K562 (cell line): ENCODE measurements at regions not wholly inside any gene's neighbourhood (a gene's known extent, or its start where the extent isn't known, plus 50 kb on each side); places are given as distances from the start of the nearest gene placed in this dataset.
A peak's percentile ranks its signal among the peaks of the same experiment; 100 is the strongest.
"Not testable (repeated sequence)": the region's sequence is repeated elsewhere in the genome, so short reads cannot be mapped to it uniquely, and the experiment has no call there.

Experiments
- ATAC-seq: fragments of 200-7000 bp; cut with Tn5 transposase; 3 replicates; pipeline ENCODE4 v1.9.1; 2020; ENCODE audit warnings: moderate library complexity
- BruUV-seq: library from RNA; stranded (reverse); fragments of 400-500 nt; replicated peaks from 2 replicates; lab custom pipeline; 2021; lab: Mats Ljungman, UMichigan
- CTCF ChIA-PET: fragments of 300-600 bp; formaldehyde crosslinking; extraction: SDS; loops from one replicate; lab custom pipeline; 2021; ENCODE audit warnings: low intra/inter-chr PET ratio; lab: Yijun Ruan, JAX
- POLR2A ChIA-PET: fragments of 300-600, 350-650 bp; sonication (Branson Sonifier 250); formaldehyde crosslinking; extraction: SDS; loops from one replicate; lab custom pipeline; 2021; ENCODE audit warnings: antibody characterized with exemption, inconsistent platforms; lab: Yijun Ruan, JAX
- DNase-seq, 4 experiments: peaks; one replicate each; pipeline versions ENCODE4 v3.0.0 to v3.0.0-alpha.2; 2011 to 2018; ENCODE audit warnings: low spot score in 3 of 4, mixed read lengths in 3 of 4; ENCODE audit errors: extremely low read depth in 1 of 4
- FAIRE-seq: peaks from 2 replicates; lab custom pipeline; 2011; peaks lifted over from hg19 to GRCh38; lab: Jason Lieb, UNC
- H2AFZ ChIP-seq: 2 replicates; pipeline ENCODE4 v1.6.0; 2011; ENCODE audit warnings: low read depth, low read length, control low read depth, inconsistent platforms
- H3K27ac ChIP-seq: fragments of 200-600 bp; 3 replicates; pipeline ENCODE4 v1.8.0; 2011; ENCODE audit warnings: low read depth, mild to moderate bottlenecking, control low read depth, inconsistent platforms, low read length, moderate library complexity, mixed read lengths; ENCODE audit errors: extremely low read depth
- H3K27me3 ChIP-seq, 2 experiments: fragments of 300-600 bp in 1 of 2; 2 replicates in 1 of 2; 3 replicates in 1 of 2; pipeline versions ENCODE4 v1.6.0 to v1.8.0; 2011; ENCODE audit warnings: inconsistent platforms in 2 of 2, low read length in 2 of 2, mild to moderate bottlenecking in 1 of 2, mixed read lengths in 1 of 2, moderate library complexity in 1 of 2; ENCODE audit not compliant: control insufficient read depth in 2 of 2, insufficient read depth in 2 of 2
- H3K36me3 ChIP-seq: fragments of 300-600 bp; 3 replicates; pipeline ENCODE4 v1.8.0; 2011; ENCODE audit warnings: mild to moderate bottlenecking, low read length, inconsistent platforms; ENCODE audit not compliant: control insufficient read depth, insufficient read depth
- H3K4me1 ChIP-seq, 2 experiments: fragments of 200-600 bp in 1 of 2; replicated peaks in 1 of 2; 2 replicates in 1 of 2; 3 replicates in 1 of 2; pipeline versions ENCODE4 v1.5.1 to v1.8.0; 2011; ENCODE audit warnings: inconsistent platforms in 2 of 2, low read length in 2 of 2, mild to moderate bottlenecking in 1 of 2, mixed read lengths in 1 of 2, moderate library complexity in 1 of 2; ENCODE audit not compliant: control insufficient read depth in 2 of 2, insufficient read depth in 2 of 2
- H3K4me2 ChIP-seq: 2 replicates; pipeline ENCODE4 v1.6.1; 2011; ENCODE audit warnings: low read length, control low read depth, inconsistent platforms, mixed read lengths; ENCODE audit not compliant: insufficient read depth
- H3K4me3 ChIP-seq: fragments of 200-600 bp; sonication (generic), shearing (Covaris generic); 2 replicates; pipeline ENCODE4 v1.5.1; 2016; ENCODE audit warnings: control low read depth, inconsistent platforms
- H3K79me2 ChIP-seq: fragments of 200-600 bp; 3 replicates; pipeline ENCODE4 v1.8.0; 2011; ENCODE audit warnings: low read length, inconsistent platforms; ENCODE audit not compliant: control insufficient read depth, insufficient read depth
- H3K9ac ChIP-seq, 2 experiments: 2 replicates each; pipeline versions ENCODE4 v1.6.0 to v1.6.1; 2011; ENCODE audit warnings: low read depth in 2 of 2, low read length in 2 of 2, control low read depth in 1 of 2, inconsistent platforms in 1 of 2, mild to moderate bottlenecking in 1 of 2, mixed read lengths in 1 of 2; ENCODE audit not compliant: insufficient read depth in 1 of 2
- H3K9me1 ChIP-seq: one replicate; pipeline ENCODE4 v1.6.0; 2011; ENCODE audit warnings: inconsistent platforms, mild to moderate bottlenecking, low read length, moderate library complexity; ENCODE audit not compliant: control insufficient read depth, insufficient read depth
- H3K9me3 ChIP-seq: replicated peaks from 2 replicates; pipeline ENCODE4 v1.5.1; 2011; ENCODE audit warnings: low read depth, low read length, inconsistent platforms; ENCODE audit not compliant: control insufficient read depth, insufficient read depth
- H4K20me1 ChIP-seq: replicated peaks from 2 replicates; pipeline ENCODE4 v1.6.1; 2011; ENCODE audit warnings: low read length, inconsistent platforms, mixed read lengths; ENCODE audit not compliant: control insufficient read depth, insufficient read depth
- BCOR ChIP-seq: fragments of 450-650 bp; IDR thresholded peaks from 2 replicates; pipeline ENCODE4 v1.6.1; 2016
- DACH1 ChIP-seq: fragments of 450-650 bp; IDR thresholded peaks from 2 replicates; pipeline ENCODE4 v1.6.1; 2018; ENCODE audit not compliant: partially characterized antibody
- IFI16 ChIP-seq: fragments of 250-450 bp; sonication (Bioruptor Pico); IDR thresholded peaks from 2 replicates; pipeline ENCODE4 v2.1.2; 2022; ENCODE audit warnings: mild to moderate bottlenecking, inconsistent platforms
- KDM1A ChIP-seq, 2 experiments: fragments of 450-650 bp; IDR thresholded peaks; 2 replicates each; pipeline ENCODE4 v1.6.1; 2016; ENCODE audit warnings: mild to moderate bottlenecking in 2 of 2
- RBM25 ChIP-seq: fragments of 200-400 bp; formaldehyde crosslinking; IDR thresholded peaks from 2 replicates; pipeline ENCODE4 v1.6.1; 2018; ENCODE audit warnings: low read length, low read depth, moderate library complexity; ENCODE audit not compliant: severe bottlenecking
- ZNF121 ChIP-seq: sonication (generic); formaldehyde crosslinking; conservative IDR thresholded peaks from 2 replicates; pipeline ENCODE4 v1.8.0; 2022; ENCODE audit warnings: missing genetic modification reagents
- WGBS: fragments of 100-300 bp; shearing (Covaris generic); methylation state at CpG from one replicate; pipeline ENCODE4 v1.1.6; 2016; ENCODE audit warnings: low coverage, mixed read lengths; ENCODE audit not compliant: insufficient coverage; ENCODE audit errors: missing lambda C conversion rate; 5-methylcytosine and 5-hydroxymethylcytosine counted together
- in situ Hi-C: fragments of 300-500 bp; cut with MboI; formaldehyde crosslinking; loops from 4 replicates; pipeline ENCODE4 v1.15.0; 2018; ENCODE audit warnings: inconsistent platforms, mixed read lengths
- intact Hi-C: fragments of 100-400 bp; cut with micrococcal nuclease; formaldehyde crosslinking; loops from 2 replicates; pipeline ENCODE4 v1.14.2; 2022

DNA sequence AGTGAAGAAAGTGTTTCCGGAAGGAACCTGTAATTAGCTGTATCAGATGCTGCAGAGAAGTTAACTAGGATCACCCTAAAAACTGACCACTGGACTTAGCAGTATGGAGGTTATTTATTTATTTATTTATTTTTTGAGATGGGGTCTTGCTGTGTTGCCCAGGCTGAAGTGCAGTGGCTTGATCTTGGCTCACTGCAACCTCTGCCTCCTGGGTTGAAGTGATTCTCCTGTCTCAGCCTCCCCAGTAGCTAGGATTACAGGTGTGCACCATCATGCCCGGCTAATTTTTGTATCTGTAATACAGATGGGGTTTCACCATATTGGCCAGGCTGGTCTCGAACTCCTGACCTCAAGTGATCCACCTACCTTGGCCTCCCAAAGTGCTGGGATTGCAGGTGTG lies 156.6 kb upstream of the TBL1XR1 start:
- in situ Hi-C loops, H2AFZ ChIP-seq, H3K9me1 ChIP-seq, H3K9me3 ChIP-seq, H3K27me3 ChIP-seq, H3K9ac ChIP-seq, ATAC-seq, H3K27ac ChIP-seq, intact Hi-C loops, H3K4me2 ChIP-seq: not testable (repeated sequence)
- TF ChIP-seq RBM25 (peak; percentile 44), ZNF121 (CRISPR knock-in tag) (peak; percentile 91), KDM1A (IDR thresholded peaks at IDR 0.05) (peak in 1 of 2 experiments; percentile 44; a peak in 2 of 4 replicates), BCOR (peak; percentile 67; the same call in 1 of the 2 replicates)
- TF ChIP-seq, all 486 proteins: peak for 4; not testable (repeated sequence) for 482
- POLR2A ChIA-PET, result interaction anchor here (1.2 kb wide), 1 partner anchor 12 kb away, joined by 3 read pairs; no protein-coding TSS in a partner anchor
- CTCF ChIA-PET, FAIRE-seq, BruUV-seq, H3K79me2 ChIP-seq, H3K4me3 ChIP-seq, H4K20me1 ChIP-seq, H3K36me3 ChIP-seq, DNase-seq: not testable (repeated sequence)
- peaks cover 11 to 42% of the 10 kb centered on the region in 2 experiments for H3K4me1 ChIP-seq
- 87% methylated on average over 3 of the region's 3 CpGs for WGBS

DNA sequence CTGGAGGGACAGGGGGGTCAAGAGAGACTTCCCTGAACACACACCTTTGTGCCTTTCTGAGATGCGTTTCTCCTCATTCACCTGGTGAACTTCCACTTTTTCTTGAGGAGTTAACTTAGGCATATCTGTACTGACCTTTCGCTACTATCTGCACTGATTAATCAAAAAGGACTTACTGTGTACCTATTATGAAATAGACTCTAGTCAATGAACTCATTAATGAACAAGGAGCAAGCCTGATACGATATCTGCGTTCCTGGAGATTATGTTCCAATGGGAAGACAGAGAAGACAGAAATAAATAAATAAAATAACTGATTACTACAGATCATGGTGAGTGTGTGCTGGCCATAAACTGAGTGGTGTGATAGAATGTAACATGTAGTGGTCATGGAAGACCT lies 157.2 kb upstream of the TBL1XR1 start:
- DNase-seq (no peak), ATAC-seq (no peak), FAIRE-seq (no peak)
- Histone ChIP-seq H3K79me2 (peaks cover 5% of the 10 kb centered on the region; the same call in 1 of the 3 replicates), H3K36me3 (no peaks in the 10 kb centered on the region), H3K4me3 (no peak overlapping the region), H3K4me2 (no peak overlapping the region), H3K27me3 (no peaks in the 10 kb centered on the region), H3K9me1 (no peaks in the 10 kb centered on the region), H3K4me1 (peaks cover 17 to 45% of the 10 kb centered on the region in 2 experiments), H3K9me3 (no peaks in the 10 kb centered on the region), H3K27ac (no peak overlapping the region), H4K20me1 (no peaks in the 10 kb centered on the region), H2AFZ (peak overlapping the region; percentile 40; the same call in 1 of the 2 replicates), H3K9ac (no peak overlapping the region)
- peak; percentile 22 for TF ChIP-seq DACH1
- no peak for TF ChIP-seq IFI16 (CRISPR knock-in tag)
- 89% methylated on average over 4 of the region's 4 CpGs for WGBS
- no TSS peak for BruUV-seq
- intact Hi-C loops (no loop called here), in situ Hi-C loops (no loop called here)
- CTCF ChIA-PET, result no interaction called here
- POLR2A ChIA-PET, result no interaction called here
